Left cardiac atrium (tissue), 4 donors: ENCODE measurements at regions not wholly inside any gene's neighbourhood (a gene's known extent, or its start where the extent isn't known, plus 50 kb on each side); places are given as distances from the start of the nearest gene placed in this dataset.
A peak's percentile ranks its signal among the peaks of the same experiment; 100 is the strongest.
"Not testable (repeated sequence)": the region's sequence is repeated elsewhere in the genome, so short reads cannot be mapped to it uniquely, and the experiment has no call there.

ENCODE experiments used
- ATAC-seq, 2 donors: fragments of 200-7000 bp; cut with Tn5 transposase; one replicate each; pipeline ENCODE4 v1.9.1; 2020; ENCODE audit warnings: mild to moderate bottlenecking in 2 of 2, moderate library complexity in 2 of 2
- DNase-seq: peaks from one replicate; pipeline ENCODE4 v3.0.0-alpha.2; 2020
- intact Hi-C, 2 donors: fragments of 100-400 bp; cut with DNase I; formaldehyde crosslinking; loops; one replicate each; pipeline versions ENCODE4 v1.14.1 to v1.15.1; 2022 to 2023
- donor health status: DM: no; HTN: yes; CAD: no.
- donor health status: DM: no; HTN: yes; CAD: no; lungs with severe emphysema.
- donor health status: DM: yes; HTN: yes; CAD: no.
- donor health status: Dilated cardiomyopathy.

GRCh38 chr15:66877477-66878271 is 175.6 kb downstream of the SMAD6 start:
- DNase-seq (peak; percentile 55), ATAC-seq (peak; percentile 38 to 62)
- intact Hi-C loops = no loop called here

- DNase-seq (no peak), ATAC-seq (no peak)
- intact Hi-C loops = no loop called here
Observed at GRCh38 chr15:66878761-66879160, 176.7 kb downstream of the SMAD6 start.

- intact Hi-C loops = no loop called here
- no peak for ATAC-seq
- no peak for DNase-seq
Observed at GRCh38 chr15:66879531-66880368, 177.7 kb downstream of the SMAD6 start.

GRCh38 chr15:66880380-66881155 is 178.5 kb downstream of the SMAD6 start:
- intact Hi-C loops = no loop called here
- no peak for DNase-seq
- no peak for ATAC-seq

GRCh38 chr15:66881173-66881905 is 179.3 kb downstream of the SMAD6 start:
- DNase-seq (no peak), ATAC-seq (no peak)
- intact Hi-C loops = no loop called here

- intact Hi-C loops = no loop called here
- ATAC-seq = peak; percentile 14 to 54
- peak; percentile 51 for DNase-seq
Observed at GRCh38 chr15:66882251-66883020, 180.4 kb downstream of the SMAD6 start.

- DNase-seq (peak; percentile 93), ATAC-seq (peak; percentile 87 to 92)
- intact Hi-C loops = no loop called here
Observed at GRCh38 chr15:66883284-66883911, 181.4 kb downstream of the SMAD6 start.

GRCh38 chr15:66884115-66884622 is 181.2 kb upstream of the SMAD3 start:
- intact Hi-C loops = no loop called here
- DNase-seq = no peak
- ATAC-seq = no peak

GRCh38 chr15:66884661-66885237 is 180.7 kb upstream of the SMAD3 start:
- no peak for DNase-seq
- no peak for ATAC-seq
- intact Hi-C loops = no loop called here

- intact Hi-C loops = no loop called here
- ATAC-seq (no peak), DNase-seq (no peak)
Observed at GRCh38 chr15:66885281-66885915, 180.0 kb upstream of the SMAD3 start.

- intact Hi-C loops = no loop called here
- DNase-seq (no peak), ATAC-seq (no peak)
Observed at GRCh38 chr15:66886241-66886675, 179.1 kb upstream of the SMAD3 start.

GRCh38 chr15:66886686-66887273 is 178.6 kb upstream of the SMAD3 start:
- DNase-seq = no peak
- intact Hi-C loops = no loop called here

GRCh38 chr15:66889298-66889697 is 176.1 kb upstream of the SMAD3 start:
- ATAC-seq, DNase-seq, intact Hi-C loops: not testable (repeated sequence)

More at GRCh38 chr15:66886686-66887273, 178.6 kb upstream of the SMAD3 start:
- no peak for ATAC-seq

GRCh38 chr15:66891776-66892175 is 173.6 kb upstream of the SMAD3 start:
- ATAC-seq (no peak), DNase-seq (no peak)
- intact Hi-C loops = no loop called here

GRCh38 chr15:66893294-66893693 is 172.1 kb upstream of the SMAD3 start:
- intact Hi-C loops = no loop called here
- ATAC-seq (no peak), DNase-seq (no peak)

GRCh38 chr15:66894363-66894762 is 171.0 kb upstream of the SMAD3 start:
- intact Hi-C loops = no loop called here
- no peak for DNase-seq
- ATAC-seq = no peak
